SK-N-SH (cell line): ENCODE measurements at regions not wholly inside any gene's neighbourhood (a gene's known extent, or its start where the extent isn't known, plus 50 kb on each side); places are given as distances from the start of the nearest gene placed in this dataset.

Experiments used
- MEF2A ChIP-seq: IDR thresholded peaks from 2 replicates; pipeline ENCODE4 v1.4.0; 2012; ENCODE audit warnings: low read depth, borderline replicate concordance
- NFIC ChIP-seq: IDR thresholded peaks from 2 replicates; pipeline ENCODE4 v1.4.0; 2012; ENCODE audit warnings: borderline replicate concordance
- POLR2AphosphoS5 ChIP-seq: IDR thresholded peaks from 2 replicates; pipeline ENCODE4 v1.6.1; 2012; ENCODE audit warnings: low read depth, low read length
- RFX5 ChIP-seq: IDR thresholded peaks from 2 replicates; pipeline ENCODE4 v1.6.1; 2012; ENCODE audit warnings: mild to moderate bottlenecking, improper control_type of control experiment, low read length
- TAF1 ChIP-seq: IDR thresholded peaks from 2 replicates; pipeline ENCODE4 v1.6.1; 2012; ENCODE audit warnings: low read depth, mild to moderate bottlenecking, low read length, moderate library complexity, borderline replicate concordance

GRCh38 chr19:5393088-5393487 lies 52.5 kb upstream of the PTPRS start:
- TF ChIP-seq POLR2AphosphoS5 (no peak), RFX5 (no peak), MEF2A (no peak), TAF1 (no peak), NFIC (no peak)
